Liver (tissue), 8 donors: ENCODE measurements at regions not wholly inside any gene's neighbourhood (a gene's known extent, or its start where the extent isn't known, plus 50 kb on each side); places are given as distances from the start of the nearest gene placed in this dataset.

ENCODE experiments used
- DNase-seq: peaks from one replicate; pipeline ENCODE4 v3.0.0-alpha.2; 2017; ENCODE audit warnings: low spot score
- H3K27ac ChIP-seq, 2 donors: one replicate each; pipeline ENCODE4 v1.7.0; 2013; ENCODE audit warnings: inconsistent platforms in 2 of 2, low read length in 2 of 2, control low read depth in 1 of 2, low read depth in 1 of 2, mild to moderate bottlenecking in 1 of 2
- H3K27me3 ChIP-seq, 4 donors: one replicate each; pipeline versions ENCODE4 v1.6.1 to v1.7.0; 2013; ENCODE audit warnings: low read length in 3 of 4, inconsistent platforms in 1 of 4, mild to moderate bottlenecking in 1 of 4, moderate library complexity in 1 of 4; ENCODE audit not compliant: control insufficient read depth in 4 of 4, insufficient read depth in 4 of 4
- H3K36me3 ChIP-seq, 4 donors: one replicate each; pipeline versions ENCODE4 v1.6.1 to v1.7.0; 2013; ENCODE audit warnings: low read length in 3 of 4, mild to moderate bottlenecking in 3 of 4, low read depth in 1 of 4, moderate library complexity in 1 of 4; ENCODE audit not compliant: control insufficient read depth in 4 of 4, insufficient read depth in 3 of 4
- H3K4me1 ChIP-seq, 4 donors: one replicate each; pipeline versions ENCODE4 v1.6.1 to v1.7.0; 2013; ENCODE audit warnings: low read length in 3 of 4, mild to moderate bottlenecking in 3 of 4, moderate library complexity in 1 of 4; ENCODE audit not compliant: control insufficient read depth in 4 of 4, insufficient read depth in 4 of 4
- H3K4me3 ChIP-seq, 3 donors: one replicate each; pipeline versions ENCODE4 v1.6.1 to v1.7.0; 2013; ENCODE audit warnings: low read length in 3 of 3, control low read depth in 1 of 3, low read depth in 1 of 3, mild to moderate bottlenecking in 1 of 3
- H3K9ac ChIP-seq, 2 donors: one replicate each; pipeline ENCODE4 v1.7.0; 2013; ENCODE audit warnings: low read length in 2 of 2, mild to moderate bottlenecking in 2 of 2, moderate library complexity in 2 of 2, control low read depth in 1 of 2, low read depth in 1 of 2
- H3K9me3 ChIP-seq, 4 donors: one replicate each; pipeline versions ENCODE4 v1.6.1 to v1.7.0; 2013; ENCODE audit warnings: low read length in 3 of 4; ENCODE audit not compliant: control insufficient read depth in 4 of 4
- ATF3 ChIP-seq: IDR thresholded peaks from 2 replicates; pipeline ENCODE4 v1.6.1; 2016; ENCODE audit warnings: antibody characterized with exemption
- CTCF ChIP-seq: fragments of 150-350 bp; IDR thresholded peaks from 2 replicates; pipeline ENCODE4 v1.5.1; 2017; ENCODE audit warnings: improper control_type of control experiment, low read depth, low read length; ENCODE audit not compliant: missing input control
- EGR1 ChIP-seq, 2 donors: IDR thresholded peaks; 2 replicates each; pipeline ENCODE4 v1.6.1; 2016 to 2018; ENCODE audit warnings: antibody characterized with exemption in 2 of 2, low read depth in 2 of 2
- FOXA1 ChIP-seq: IDR thresholded peaks from 2 replicates; pipeline ENCODE4 v1.6.1; 2016; ENCODE audit warnings: antibody characterized with exemption
- FOXA2 ChIP-seq: IDR thresholded peaks from 2 replicates; pipeline ENCODE4 v1.6.1; 2016; ENCODE audit warnings: antibody characterized with exemption
- GABPA ChIP-seq, 2 donors: IDR thresholded peaks in 1 of 2; conservative IDR thresholded peaks in 1 of 2; 2 replicates each; pipeline ENCODE4 v1.6.1; 2016; ENCODE audit warnings: antibody characterized with exemption in 2 of 2, mild to moderate bottlenecking in 1 of 2, moderate library complexity in 1 of 2
- HNF4A ChIP-seq, 2 donors: conservative IDR thresholded peaks; 2 replicates each; pipeline ENCODE4 v1.6.1; 2016; ENCODE audit warnings: antibody characterized with exemption in 2 of 2, mild to moderate bottlenecking in 2 of 2
- HNF4G ChIP-seq: IDR thresholded peaks from 2 replicates; pipeline ENCODE4 v1.6.1; 2016; ENCODE audit warnings: antibody characterized with exemption
- JUND ChIP-seq, 2 donors: IDR thresholded peaks; 2 replicates each; pipeline ENCODE4 v1.6.1; 2016; ENCODE audit warnings: antibody characterized with exemption in 2 of 2
- MAX ChIP-seq: IDR thresholded peaks from 2 replicates; pipeline ENCODE4 v1.6.1; 2016; ENCODE audit warnings: antibody characterized with exemption
- NR2F2 ChIP-seq: IDR thresholded peaks from 2 replicates; pipeline ENCODE4 v1.6.1; 2016; ENCODE audit warnings: antibody characterized with exemption
- RAD21 ChIP-seq, 2 donors: IDR thresholded peaks; 2 replicates each; pipeline ENCODE4 v1.6.1; 2016; ENCODE audit warnings: antibody characterized with exemption in 2 of 2, mild to moderate bottlenecking in 2 of 2
- REST ChIP-seq: IDR thresholded peaks from 2 replicates; pipeline ENCODE4 v1.6.1; 2016; ENCODE audit warnings: antibody characterized with exemption, mild to moderate bottlenecking
- RXRA ChIP-seq, 2 donors: IDR thresholded peaks; 2 replicates each; pipeline ENCODE4 v1.6.1; 2017 to 2018; ENCODE audit warnings: antibody characterized with exemption in 2 of 2, mild to moderate bottlenecking in 1 of 2
- SP1 ChIP-seq: IDR thresholded peaks from 2 replicates; pipeline ENCODE4 v1.6.1; 2018; ENCODE audit warnings: antibody characterized with exemption, mild to moderate bottlenecking
- TAF1 ChIP-seq: conservative IDR thresholded peaks from 2 replicates; pipeline ENCODE4 v1.6.1; 2016; ENCODE audit warnings: antibody characterized with exemption, mild to moderate bottlenecking
- YY1 ChIP-seq: IDR thresholded peaks from 2 replicates; pipeline ENCODE4 v1.6.1; 2016; ENCODE audit warnings: antibody characterized with exemption, mild to moderate bottlenecking
- ZBTB33 ChIP-seq: IDR thresholded peaks from 2 replicates; pipeline ENCODE4 v1.6.1; 2016; ENCODE audit warnings: antibody characterized with exemption
- WGBS: extraction: QIAGEN DNeasy Blood & Tissue Kit; methylation state at CpG from one replicate; pipeline ENCODE4 v1.1.7; 2013; 5-methylcytosine and 5-hydroxymethylcytosine counted together
- donor health status: healthy.
- donor health status: healthy.
- donor health status: healthy.
- donor health status: healthy.
- donor health status: healthy.

GRCh38 chr21:27301220-27301619, 334.3 kb upstream of the ADAMTS5 start:
- Histone ChIP-seq H3K9ac (no peak overlapping the region), H3K36me3 (no peaks in the 10 kb centered on the region), H3K27me3 (peaks cover 0 to 14% (median 0%) of the 10 kb centered on the region in 4 donors), H3K4me1 (peaks cover 0 to 2% (median 0%) of the 10 kb centered on the region in 4 donors), H3K27ac (no peak overlapping the region), H3K4me3 (no peak overlapping the region), H3K9me3 (no peaks in the 10 kb centered on the region)
- no peak for TF ChIP-seq CTCF
- no peak for TF ChIP-seq EGR1 (IDR thresholded peaks at IDR 0.05; ENCODE audit: low read depth in 2 of 2)
- no peak for TF ChIP-seq JUND (IDR thresholded peaks at IDR 0.05)
- WGBS = 58% methylated on average over 2 of the region's 2 CpGs
- no peak for DNase-seq

- 56% methylated on average over 2 of the region's 2 CpGs for WGBS
Observed at GRCh38 chr21:27300770-27301169, 333.9 kb upstream of the ADAMTS5 start.

GRCh38 chr21:27298465-27298864, 331.6 kb upstream of the ADAMTS5 start:
- TF ChIP-seq ZBTB33 (no peak), FOXA1 (no peak), EGR1 (IDR thresholded peaks at IDR 0.05; ENCODE audit: low read depth in 2 of 2) (no peak), HNF4A (conservative IDR thresholded peaks at IDR 0.05) (no peak), RXRA (IDR thresholded peaks at IDR 0.05) (no peak), ATF3 (no peak), MAX (no peak), YY1 (no peak), SP1 (no peak), CTCF (no peak), FOXA2 (no peak), TAF1 (no peak), REST (no peak), JUND (IDR thresholded peaks at IDR 0.05) (no peak), HNF4G (no peak), NR2F2 (no peak), RAD21 (IDR thresholded peaks at IDR 0.05) (no peak), GABPA (IDR thresholded peaks at IDR 0.05 in 1 of 2, conservative IDR thresholded peaks at IDR 0.05 in 1 of 2) (no peak)
- whole genome bisulfite sequencing = 58% methylated on average over 1 of the region's 1 CpG
- H3K36me3 ChIP-seq = no peaks in the 10 kb centered on the region
- H3K27ac ChIP-seq = no peak overlapping the region
- H3K27me3 ChIP-seq = peaks cover 0 to 11% (median 0%) of the 10 kb centered on the region in 4 donors
- H3K9me3 ChIP-seq = no peaks in the 10 kb centered on the region
- no peak overlapping the region for H3K4me3 ChIP-seq
- H3K4me1 ChIP-seq = peaks cover 0 to 2% (median 0%) of the 10 kb centered on the region in 4 donors
- DNase-seq = no peak
- H3K9ac ChIP-seq = no peak overlapping the region

More at GRCh38 chr21:27300770-27301169, 333.9 kb upstream of the ADAMTS5 start:
- no peak for DNase-seq
- Histone ChIP-seq H3K9me3 (no peaks in the 10 kb centered on the region), H3K27me3 (peaks cover 0 to 14% (median 0%) of the 10 kb centered on the region in 4 donors), H3K27ac (no peak overlapping the region), H3K36me3 (no peaks in the 10 kb centered on the region), H3K4me1 (peaks cover 0 to 2% (median 0%) of the 10 kb centered on the region in 4 donors), H3K9ac (no peak overlapping the region), H3K4me3 (no peak overlapping the region)
- TF ChIP-seq HNF4G = no peak
- no peak for TF ChIP-seq JUND (IDR thresholded peaks at IDR 0.05)
- no peak for TF ChIP-seq SP1
- no peak for TF ChIP-seq TAF1
- TF ChIP-seq RXRA (IDR thresholded peaks at IDR 0.05) = no peak
- no peak for TF ChIP-seq YY1
